OCI-LY1 (cell line): ENCODE measurements at regions not wholly inside any gene's neighbourhood (a gene's known extent, or its start where the extent isn't known, plus 50 kb on each side); places are given as distances from the start of the nearest gene placed in this dataset.

Experiments
- H2AFZ ChIP-seq: fragments of 200-600 bp; sonication (generic), shearing (Covaris generic); 2 replicates; pipeline ENCODE4 v1.6.0; 2014; ENCODE audit warnings: antibody characterized with exemption, mild to moderate bottlenecking, low read length
- H3F3A ChIP-seq: fragments of 200-600 bp; sonication (generic), shearing (Covaris generic); 2 replicates; pipeline ENCODE4 v1.6.0; 2014; ENCODE audit warnings: mild to moderate bottlenecking, antibody characterized with exemption, low read length, moderate library complexity; ENCODE audit not compliant: insufficient read depth
- H3K27ac ChIP-seq: fragments of 200-600 bp; sonication (generic); 2 replicates; pipeline ENCODE4 v1.5.1; 2014; ENCODE audit warnings: low read length, mixed run types, mild to moderate bottlenecking, low read depth; ENCODE audit not compliant: poor library complexity, severe bottlenecking
- H3K27me3 ChIP-seq: fragments of 200-600 bp; sonication (generic); 2 replicates; pipeline ENCODE4 v1.6.0; 2014; ENCODE audit warnings: antibody characterized with exemption, mild to moderate bottlenecking, low read length, moderate library complexity; ENCODE audit not compliant: insufficient read depth
- H3K36me3 ChIP-seq: fragments of 200-600 bp; sonication (generic); 2 replicates; pipeline ENCODE4 v1.6.1; 2014; ENCODE audit warnings: mild to moderate bottlenecking, antibody characterized with exemption, low read length, moderate library complexity, mixed read lengths; ENCODE audit not compliant: insufficient read depth
- H3K4me1 ChIP-seq: fragments of 200-600 bp; sonication (generic); 2 replicates; pipeline ENCODE4 v1.5.1; 2014; ENCODE audit warnings: mild to moderate bottlenecking, low read length, moderate library complexity; ENCODE audit not compliant: insufficient read depth, severe bottlenecking
- H3K4me2 ChIP-seq: fragments of 200-600 bp; sonication (generic), shearing (Covaris generic); 2 replicates; pipeline ENCODE4 v1.6.1; 2014; ENCODE audit warnings: low read length
- H3K4me3 ChIP-seq: fragments of 200-600 bp; sonication (generic); 2 replicates; pipeline ENCODE4 v1.5.1; 2014; ENCODE audit warnings: low read length, low read depth, mild to moderate bottlenecking, mixed read lengths; ENCODE audit not compliant: poor library complexity, severe bottlenecking
- H3K79me2 ChIP-seq: fragments of 200-600 bp; shearing (Covaris generic); 2 replicates; pipeline ENCODE4 v1.6.1; 2016; ENCODE audit warnings: mixed run types, low read length, mixed read lengths; ENCODE audit not compliant: insufficient read depth
- H3K9ac ChIP-seq: fragments of 200-600 bp; sonication (generic), shearing (Covaris generic); 2 replicates; pipeline ENCODE4 v1.6.1; 2014; ENCODE audit warnings: mild to moderate bottlenecking, low read length, mixed read lengths
- H3K9me2 ChIP-seq: fragments of 200-600 bp; sonication (generic), shearing (Covaris generic); 2 replicates; pipeline ENCODE4 v1.6.1; 2014; ENCODE audit warnings: low read depth, mild to moderate bottlenecking, low read length, mixed read lengths
- H3K9me3 ChIP-seq: fragments of 200-600 bp; shearing (Covaris generic); 2 replicates; pipeline ENCODE4 v1.6.1; 2014; ENCODE audit warnings: low read length, mixed read lengths
- H4K20me1 ChIP-seq: fragments of 200-600 bp; sonication (generic), shearing (Covaris generic); 2 replicates; pipeline ENCODE4 v1.6.0; 2016; ENCODE audit warnings: mild to moderate bottlenecking, low read length; ENCODE audit not compliant: insufficient read depth
- EZH2 ChIP-seq: fragments of 200-600 bp; sonication (generic), shearing (Covaris generic); IDR thresholded peaks from 2 replicates; pipeline ENCODE4 v1.8.0; 2017; ENCODE audit warnings: borderline replicate concordance, mixed run types, mild to moderate bottlenecking, antibody characterized with exemption, low read length, moderate library complexity, mixed read lengths
- TF ChIP-seq, protein P1 (sequence below): fragments of 200-600 bp; sonication (generic), shearing (Covaris generic); IDR thresholded peaks from 2 replicates; pipeline ENCODE4 v1.5.1; 2017; ENCODE audit warnings: mild to moderate bottlenecking, antibody characterized with exemption, low read length, moderate library complexity, mixed read lengths

DNA sequence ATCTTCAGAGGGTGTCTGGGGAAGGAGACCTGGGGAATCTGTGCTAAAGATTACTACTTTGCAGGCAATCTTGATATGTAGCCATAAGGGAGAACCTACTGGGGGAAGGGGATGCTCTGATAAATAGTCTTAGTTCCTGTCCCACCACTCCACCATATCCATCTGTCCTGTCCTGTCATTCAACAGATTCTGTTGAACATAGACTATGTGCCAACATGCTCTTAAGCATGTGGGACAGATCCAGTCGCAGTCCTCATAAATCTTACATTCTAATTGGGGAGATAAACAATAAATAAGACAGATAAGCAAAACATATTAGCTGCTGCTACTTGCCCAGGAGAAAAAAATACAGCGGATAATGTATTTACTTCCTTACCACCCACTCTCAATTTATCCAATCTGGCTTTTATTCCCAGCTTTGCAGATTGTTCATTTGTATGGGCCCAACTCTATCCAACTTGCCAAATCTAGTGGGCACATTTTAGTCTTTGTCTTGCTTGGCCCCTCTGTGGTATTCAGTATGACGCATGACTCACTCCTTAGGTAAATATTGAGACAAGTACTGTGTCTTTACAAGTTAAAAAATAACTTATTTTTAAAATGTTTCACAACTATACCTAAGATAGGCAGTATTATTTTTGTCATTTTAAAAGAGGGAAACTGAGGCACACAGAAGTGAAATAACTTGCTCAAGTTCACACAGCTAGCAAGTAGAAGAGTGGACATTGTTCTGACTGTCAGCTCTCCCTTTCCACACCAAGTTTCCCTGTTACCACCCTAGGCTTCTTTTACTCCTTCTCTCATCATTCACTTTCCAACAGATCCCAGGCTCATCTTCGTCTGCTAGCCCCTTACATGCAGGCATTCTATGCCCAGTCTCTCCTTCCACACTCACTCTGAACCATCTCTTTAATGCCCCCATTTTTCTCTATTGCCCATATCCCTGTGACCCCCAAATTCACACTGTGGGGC, 133.6 kb upstream of the SESN3 start:
- no peak for TF ChIP-seq EZH2
- TF ChIP-seq, protein P1, sequence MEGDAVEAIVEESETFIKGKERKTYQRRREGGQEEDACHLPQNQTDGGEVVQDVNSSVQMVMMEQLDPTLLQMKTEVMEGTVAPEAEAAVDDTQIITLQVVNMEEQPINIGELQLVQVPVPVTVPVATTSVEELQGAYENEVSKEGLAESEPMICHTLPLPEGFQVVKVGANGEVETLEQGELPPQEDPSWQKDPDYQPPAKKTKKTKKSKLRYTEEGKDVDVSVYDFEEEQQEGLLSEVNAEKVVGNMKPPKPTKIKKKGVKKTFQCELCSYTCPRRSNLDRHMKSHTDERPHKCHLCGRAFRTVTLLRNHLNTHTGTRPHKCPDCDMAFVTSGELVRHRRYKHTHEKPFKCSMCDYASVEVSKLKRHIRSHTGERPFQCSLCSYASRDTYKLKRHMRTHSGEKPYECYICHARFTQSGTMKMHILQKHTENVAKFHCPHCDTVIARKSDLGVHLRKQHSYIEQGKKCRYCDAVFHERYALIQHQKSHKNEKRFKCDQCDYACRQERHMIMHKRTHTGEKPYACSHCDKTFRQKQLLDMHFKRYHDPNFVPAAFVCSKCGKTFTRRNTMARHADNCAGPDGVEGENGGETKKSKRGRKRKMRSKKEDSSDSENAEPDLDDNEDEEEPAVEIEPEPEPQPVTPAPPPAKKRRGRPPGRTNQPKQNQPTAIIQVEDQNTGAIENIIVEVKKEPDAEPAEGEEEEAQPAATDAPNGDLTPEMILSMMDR = no peak
- H4K20me1 ChIP-seq = no peaks in the 10 kb centered on the region
- no peaks in the 10 kb centered on the region for H3K36me3 ChIP-seq
- H3K4me1 ChIP-seq = no peaks in the 10 kb centered on the region
- no peak overlapping the region for H3K4me2 ChIP-seq
- H3K27me3 ChIP-seq = no peaks in the 10 kb centered on the region
- no peaks in the 10 kb centered on the region for H3K9me2 ChIP-seq
- H3K79me2 ChIP-seq = no peaks in the 10 kb centered on the region
- H3F3A ChIP-seq = no peaks in the 10 kb centered on the region
- no peak overlapping the region for H3K9ac ChIP-seq
- H3K4me3 ChIP-seq = no peak overlapping the region
- H2AFZ ChIP-seq = no peak overlapping the region
- H3K27ac ChIP-seq = no peak overlapping the region
- H3K9me3 ChIP-seq = no peaks in the 10 kb centered on the region

DNA sequence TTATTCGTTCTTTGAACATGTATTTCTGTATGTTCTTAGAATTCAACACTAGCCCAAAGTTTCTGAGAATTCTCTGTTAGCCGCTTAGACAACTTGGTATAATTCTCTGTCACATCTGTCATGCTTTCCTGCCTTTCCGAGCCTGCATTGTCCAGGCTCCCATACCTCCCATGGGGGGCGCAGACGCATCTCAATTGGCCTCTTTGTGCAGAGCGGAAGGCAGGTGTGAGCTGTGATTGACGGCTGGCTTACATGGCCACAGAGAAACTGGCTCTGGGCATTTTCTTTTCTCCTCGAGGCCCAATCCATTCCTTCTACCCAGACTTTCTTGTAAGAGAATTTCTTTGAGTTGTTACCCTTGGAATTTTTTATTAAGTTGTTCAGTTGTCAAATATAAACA, 132.7 kb upstream of the SESN3 start:
- Histone ChIP-seq H4K20me1 (no peaks in the 10 kb centered on the region), H3K4me1 (no peaks in the 10 kb centered on the region), H3K36me3 (no peaks in the 10 kb centered on the region), H2AFZ (no peak overlapping the region), H3K9ac (no peak overlapping the region), H3K9me3 (no peaks in the 10 kb centered on the region), H3K9me2 (no peaks in the 10 kb centered on the region), H3F3A (no peaks in the 10 kb centered on the region), H3K4me3 (no peak overlapping the region), H3K79me2 (no peaks in the 10 kb centered on the region), H3K27ac (no peak overlapping the region), H3K27me3 (no peaks in the 10 kb centered on the region), H3K4me2 (no peak overlapping the region)
- TF ChIP-seq, protein P1 = no peak
- TF ChIP-seq EZH2 = no peak

DNA sequence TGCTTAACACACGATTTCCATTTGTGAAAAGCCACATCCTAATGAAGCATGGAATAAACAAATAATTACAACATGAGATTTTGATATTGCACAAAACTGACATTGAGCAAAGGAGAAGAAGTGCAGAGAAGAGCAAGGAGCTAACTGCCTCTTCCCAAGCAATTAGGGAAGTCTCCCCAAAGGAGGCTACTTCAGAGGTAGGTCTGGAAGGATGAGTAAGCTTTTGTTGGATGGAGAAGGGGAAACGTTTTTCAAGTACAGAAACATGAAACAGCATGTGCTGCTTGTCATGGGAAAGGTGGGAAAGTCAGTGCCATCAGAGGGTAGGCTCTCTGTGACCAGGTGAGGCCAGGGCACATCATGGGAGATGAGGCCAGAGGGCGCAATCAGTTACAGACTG, 132.2 kb upstream of the SESN3 start:
- Histone ChIP-seq H3K27me3 (no peaks in the 10 kb centered on the region), H3K79me2 (no peaks in the 10 kb centered on the region), H3K4me2 (no peak overlapping the region), H3K36me3 (no peaks in the 10 kb centered on the region), H3K4me3 (no peak overlapping the region), H3F3A (no peaks in the 10 kb centered on the region), H3K9me2 (no peaks in the 10 kb centered on the region), H2AFZ (no peak overlapping the region), H3K9me3 (no peaks in the 10 kb centered on the region), H3K9ac (no peak overlapping the region), H4K20me1 (no peaks in the 10 kb centered on the region), H3K4me1 (no peaks in the 10 kb centered on the region), H3K27ac (no peak overlapping the region)
- TF ChIP-seq, protein P1 = no peak
- TF ChIP-seq EZH2 = no peak
